GM06990 (cell line): ENCODE measurements at regions not wholly inside any gene's neighbourhood (a gene's known extent, or its start where the extent isn't known, plus 50 kb on each side); places are given as distances from the start of the nearest gene placed in this dataset.

Experiments used
- DNase-seq: peaks from one replicate; pipeline ENCODE4 v3.0.0-alpha.2; 2011; ENCODE audit not compliant: insufficient read length; ENCODE audit errors: extremely low read depth
- H3K27me3 ChIP-seq: replicated peaks from 2 replicates; pipeline ENCODE4 v1.6.0; 2011; ENCODE audit warnings: low read length; ENCODE audit not compliant: control insufficient read depth, insufficient read depth
- H3K36me3 ChIP-seq: 2 replicates; pipeline ENCODE4 v1.5.1; 2011; ENCODE audit warnings: low read length; ENCODE audit not compliant: control insufficient read depth, insufficient read depth
- H3K4me3 ChIP-seq: replicated peaks from 2 replicates; pipeline ENCODE4 v1.5.1; 2011; ENCODE audit warnings: low read depth, mild to moderate bottlenecking, control low read depth, low read length
- TF ChIP-seq, protein P1 (sequence below): IDR thresholded peaks from 2 replicates; pipeline ENCODE4 v1.5.1; 2011; ENCODE audit warnings: low read length, control low read depth, mild to moderate bottlenecking, inconsistent platforms; ENCODE audit not compliant: insufficient read depth, poor library complexity, severe bottlenecking

DNA sequence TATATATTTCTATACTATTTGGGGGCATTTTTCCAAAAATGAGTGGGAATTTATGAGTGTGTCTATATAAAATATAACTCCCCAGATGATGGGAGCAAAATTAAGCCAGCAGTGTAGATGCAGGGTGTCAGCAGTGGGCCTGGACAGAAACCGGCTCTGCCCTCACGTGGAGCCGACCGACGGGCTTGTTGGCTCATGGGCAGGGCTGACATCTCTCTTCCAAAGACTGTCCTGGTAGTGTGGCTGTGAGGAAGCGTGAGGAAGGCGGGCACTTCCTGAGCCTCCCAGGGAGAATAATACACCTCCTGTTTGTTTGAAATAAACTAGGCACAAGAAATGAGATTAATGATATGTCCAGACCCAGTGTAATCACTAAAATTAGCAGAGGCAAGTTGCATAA lies 206.5 kb downstream of the TEX29 start:
- H3K27me3 ChIP-seq = no peaks in the 10 kb centered on the region
- no peak overlapping the region for H3K4me3 ChIP-seq
- no peak for DNase-seq
- no peaks in the 10 kb centered on the region for H3K36me3 ChIP-seq
- TF ChIP-seq, protein P1, sequence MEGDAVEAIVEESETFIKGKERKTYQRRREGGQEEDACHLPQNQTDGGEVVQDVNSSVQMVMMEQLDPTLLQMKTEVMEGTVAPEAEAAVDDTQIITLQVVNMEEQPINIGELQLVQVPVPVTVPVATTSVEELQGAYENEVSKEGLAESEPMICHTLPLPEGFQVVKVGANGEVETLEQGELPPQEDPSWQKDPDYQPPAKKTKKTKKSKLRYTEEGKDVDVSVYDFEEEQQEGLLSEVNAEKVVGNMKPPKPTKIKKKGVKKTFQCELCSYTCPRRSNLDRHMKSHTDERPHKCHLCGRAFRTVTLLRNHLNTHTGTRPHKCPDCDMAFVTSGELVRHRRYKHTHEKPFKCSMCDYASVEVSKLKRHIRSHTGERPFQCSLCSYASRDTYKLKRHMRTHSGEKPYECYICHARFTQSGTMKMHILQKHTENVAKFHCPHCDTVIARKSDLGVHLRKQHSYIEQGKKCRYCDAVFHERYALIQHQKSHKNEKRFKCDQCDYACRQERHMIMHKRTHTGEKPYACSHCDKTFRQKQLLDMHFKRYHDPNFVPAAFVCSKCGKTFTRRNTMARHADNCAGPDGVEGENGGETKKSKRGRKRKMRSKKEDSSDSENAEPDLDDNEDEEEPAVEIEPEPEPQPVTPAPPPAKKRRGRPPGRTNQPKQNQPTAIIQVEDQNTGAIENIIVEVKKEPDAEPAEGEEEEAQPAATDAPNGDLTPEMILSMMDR = no peak

DNA sequence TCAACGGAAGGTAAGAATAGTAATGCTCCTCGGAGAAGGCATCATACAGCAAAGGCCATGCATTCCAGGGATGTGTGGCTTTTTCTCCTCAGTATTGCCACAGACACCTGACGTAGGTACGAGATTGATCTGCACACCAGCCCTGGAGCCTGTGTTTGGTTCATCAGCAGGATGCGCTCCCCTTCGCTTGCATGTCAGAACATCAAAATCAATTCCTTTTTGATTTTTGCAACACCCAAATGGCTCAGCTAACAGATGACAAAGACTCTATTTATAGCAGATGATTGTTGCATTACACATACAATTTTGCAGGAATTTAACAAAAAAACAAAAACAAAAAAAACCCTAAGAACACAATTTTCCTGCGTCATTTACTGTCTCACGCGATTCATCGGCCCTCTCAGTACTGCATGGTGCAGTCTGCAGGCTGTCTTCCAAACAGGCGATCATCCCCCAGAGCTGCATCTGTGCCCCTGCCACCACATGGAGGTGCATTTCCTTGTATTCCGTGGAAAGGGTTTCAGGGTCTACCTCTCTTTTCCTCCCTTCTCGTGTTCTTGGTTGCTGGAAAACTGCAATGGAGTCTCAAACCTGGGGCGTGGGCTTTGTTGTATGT lies 207.3 kb downstream of the TEX29 start:
- TF ChIP-seq, protein P1 = no peak

DNA sequence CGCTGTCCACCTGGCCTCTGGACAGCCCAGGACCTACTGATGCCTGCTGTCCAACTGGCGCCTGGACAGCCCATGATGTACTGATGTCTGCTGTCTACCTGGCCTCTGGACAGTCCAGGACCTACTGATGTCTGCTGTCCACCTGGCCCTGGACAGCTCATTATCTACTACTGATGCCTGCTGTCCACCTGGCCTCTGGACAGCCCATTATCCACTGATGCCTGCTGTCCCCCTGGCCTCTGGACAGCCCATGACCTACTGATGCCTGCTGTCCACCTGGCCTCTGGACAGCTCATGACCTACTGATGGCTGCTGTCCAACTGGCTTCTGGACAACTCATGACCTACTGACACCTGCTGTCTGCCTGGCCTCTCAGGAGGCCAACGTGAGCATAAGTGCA lies 208.1 kb downstream of the TEX29 start:
- no peaks in the 10 kb centered on the region for H3K27me3 ChIP-seq

More for the DNA sequence above, 207.3 kb downstream of the TEX29 start:
- H3K4me3 ChIP-seq = no peak overlapping the region
- no peak for DNase-seq
- no peaks in the 10 kb centered on the region for H3K27me3 ChIP-seq
- no peaks in the 10 kb centered on the region for H3K36me3 ChIP-seq

DNA sequence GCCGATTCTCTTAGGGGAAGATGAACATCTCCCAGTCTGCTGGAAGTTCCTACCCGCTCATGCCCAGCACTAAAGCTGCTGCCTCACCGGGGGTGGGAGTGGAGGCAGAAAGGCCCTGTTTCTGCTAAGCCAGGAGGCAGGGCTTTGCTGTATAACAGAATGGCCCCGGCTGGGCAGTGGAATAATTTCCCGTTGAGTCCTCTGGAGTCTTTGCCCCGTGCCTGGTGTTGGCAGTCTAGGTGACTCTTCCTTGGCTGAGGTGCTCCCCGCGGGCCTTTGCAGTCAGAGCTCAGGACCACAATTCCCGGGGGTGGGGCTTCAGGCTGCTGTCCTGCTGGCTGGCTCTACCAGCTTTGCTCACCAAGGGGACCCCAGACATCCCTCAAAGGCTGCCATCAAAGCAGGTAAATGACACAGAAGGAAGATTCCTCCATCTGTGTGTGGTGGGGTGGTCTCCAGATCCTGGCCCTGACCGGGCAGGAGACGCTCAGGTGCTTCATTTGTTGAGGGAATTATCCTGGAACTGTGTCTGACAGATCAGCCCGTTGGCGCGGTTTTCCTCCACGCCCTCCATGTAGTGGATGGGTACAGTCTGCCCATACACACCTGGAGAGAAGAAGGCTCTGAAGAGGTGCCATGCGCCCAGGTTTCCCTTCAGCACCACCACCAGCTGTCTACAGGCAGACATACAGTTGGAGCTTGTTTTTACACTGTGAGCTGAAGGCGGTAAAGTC lies 209.9 kb downstream of the TEX29 start:
- Histone ChIP-seq H3K36me3 (no peaks in the 10 kb centered on the region), H3K27me3 (no peaks in the 10 kb centered on the region; the same call in none of the 2 replicates), H3K4me3 (no peak overlapping the region)
- TF ChIP-seq, protein P1 = no peak
- no peak for DNase-seq

More for the DNA sequence above, 208.1 kb downstream of the TEX29 start:
- H3K4me3 ChIP-seq = no peak overlapping the region
- DNase-seq = no peak
- TF ChIP-seq, protein P1 = no peak
- no peaks in the 10 kb centered on the region for H3K36me3 ChIP-seq

DNA sequence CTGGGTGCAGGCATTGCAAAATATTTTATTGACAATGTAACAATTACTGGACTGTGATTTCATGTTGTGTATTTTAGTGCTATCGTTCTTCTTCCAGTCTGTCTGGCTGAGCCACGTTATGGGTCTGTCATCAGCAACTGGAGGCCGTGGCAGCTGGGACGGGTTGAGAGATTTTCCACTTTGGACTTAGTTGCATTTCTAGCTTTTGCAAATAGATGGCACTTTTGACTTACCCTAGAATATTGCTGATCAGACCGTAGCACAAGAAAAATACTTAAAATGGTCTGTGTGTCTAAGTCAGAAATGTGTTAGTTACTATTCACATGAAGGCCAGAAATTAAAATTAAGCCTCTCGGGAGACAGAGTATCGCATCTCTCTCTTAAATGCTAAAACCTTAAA lies 211.1 kb downstream of the TEX29 start:
- no peak for DNase-seq
- TF ChIP-seq, protein P1 = no peak
- H3K4me3 ChIP-seq = no peak overlapping the region
- no peaks in the 10 kb centered on the region; the same call in none of the 2 replicates for H3K27me3 ChIP-seq
- no peaks in the 10 kb centered on the region for H3K36me3 ChIP-seq
